MM.1S (cell line): ENCODE measurements at regions not wholly inside any gene's neighbourhood (a gene's known extent, or its start where the extent isn't known, plus 50 kb on each side); places are given as distances from the start of the nearest gene placed in this dataset.

Experiments
- EZH2 ChIP-seq: fragments of 300-600 bp; sonication (generic); optimal IDR thresholded peaks from 2 replicates; pipeline ENCODE3; 2017; ENCODE audit warnings: low read depth, mild to moderate bottlenecking, antibody characterized with exemption, low read length, mixed read lengths
- TF ChIP-seq, protein P1 (sequence below): fragments of 300-600 bp; sonication (generic); IDR thresholded peaks from 2 replicates; pipeline ENCODE4 v1.5.1; 2016; ENCODE audit warnings: antibody characterized with exemption, low read length, mixed read lengths

DNA sequence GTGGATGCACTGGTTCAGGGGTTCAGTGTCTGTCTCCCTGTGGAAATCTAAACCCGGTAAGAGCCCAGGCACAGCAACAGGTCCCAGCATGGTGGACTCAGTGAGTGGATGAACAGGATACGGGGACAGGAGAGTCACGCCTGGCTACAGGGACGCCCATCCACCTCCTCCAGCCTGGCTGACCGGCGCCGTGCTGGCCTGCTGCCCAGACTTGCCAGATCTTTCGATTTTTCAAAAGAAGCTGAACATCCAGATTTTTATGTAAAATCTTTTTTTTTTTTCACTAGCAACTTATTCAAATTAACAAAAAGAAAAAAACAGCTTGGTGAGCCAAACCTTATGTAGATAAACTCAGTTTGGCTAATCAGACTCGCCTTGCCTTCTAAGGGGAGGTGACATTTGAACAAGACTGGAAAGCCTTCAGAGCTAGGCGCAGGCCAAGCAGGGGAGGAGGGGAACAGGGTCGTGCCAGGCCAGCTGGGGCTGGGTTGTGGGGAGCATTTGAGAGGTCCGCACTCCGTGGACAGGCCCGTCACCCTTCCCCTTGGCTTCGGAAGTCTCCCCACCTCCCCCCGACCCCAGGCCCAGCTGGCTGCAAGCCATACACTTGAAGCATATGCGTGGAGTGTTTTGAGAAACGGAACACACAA, 87.8 kb upstream of the NCOR2 start:
- TF ChIP-seq, protein P1, sequence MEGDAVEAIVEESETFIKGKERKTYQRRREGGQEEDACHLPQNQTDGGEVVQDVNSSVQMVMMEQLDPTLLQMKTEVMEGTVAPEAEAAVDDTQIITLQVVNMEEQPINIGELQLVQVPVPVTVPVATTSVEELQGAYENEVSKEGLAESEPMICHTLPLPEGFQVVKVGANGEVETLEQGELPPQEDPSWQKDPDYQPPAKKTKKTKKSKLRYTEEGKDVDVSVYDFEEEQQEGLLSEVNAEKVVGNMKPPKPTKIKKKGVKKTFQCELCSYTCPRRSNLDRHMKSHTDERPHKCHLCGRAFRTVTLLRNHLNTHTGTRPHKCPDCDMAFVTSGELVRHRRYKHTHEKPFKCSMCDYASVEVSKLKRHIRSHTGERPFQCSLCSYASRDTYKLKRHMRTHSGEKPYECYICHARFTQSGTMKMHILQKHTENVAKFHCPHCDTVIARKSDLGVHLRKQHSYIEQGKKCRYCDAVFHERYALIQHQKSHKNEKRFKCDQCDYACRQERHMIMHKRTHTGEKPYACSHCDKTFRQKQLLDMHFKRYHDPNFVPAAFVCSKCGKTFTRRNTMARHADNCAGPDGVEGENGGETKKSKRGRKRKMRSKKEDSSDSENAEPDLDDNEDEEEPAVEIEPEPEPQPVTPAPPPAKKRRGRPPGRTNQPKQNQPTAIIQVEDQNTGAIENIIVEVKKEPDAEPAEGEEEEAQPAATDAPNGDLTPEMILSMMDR = no peak
- TF ChIP-seq EZH2 = no peak
